HG03135 (cell line): ENCODE measurements at regions not wholly inside any gene's neighbourhood (a gene's known extent, or its start where the extent isn't known, plus 50 kb on each side); places are given as distances from the start of the nearest gene placed in this dataset.
"Not testable (repeated sequence)": the region's sequence is repeated elsewhere in the genome, so short reads cannot be mapped to it uniquely, and the experiment has no call there.

Experiments used
- ATAC-seq: cut with Tn5 transposase; IDR thresholded peaks from one replicate; pipeline ENCODE4 v1.9.1; 2021; ENCODE audit warnings: mild to moderate bottlenecking, moderate library complexity; ENCODE audit not compliant: unreplicated experiment

DNA sequence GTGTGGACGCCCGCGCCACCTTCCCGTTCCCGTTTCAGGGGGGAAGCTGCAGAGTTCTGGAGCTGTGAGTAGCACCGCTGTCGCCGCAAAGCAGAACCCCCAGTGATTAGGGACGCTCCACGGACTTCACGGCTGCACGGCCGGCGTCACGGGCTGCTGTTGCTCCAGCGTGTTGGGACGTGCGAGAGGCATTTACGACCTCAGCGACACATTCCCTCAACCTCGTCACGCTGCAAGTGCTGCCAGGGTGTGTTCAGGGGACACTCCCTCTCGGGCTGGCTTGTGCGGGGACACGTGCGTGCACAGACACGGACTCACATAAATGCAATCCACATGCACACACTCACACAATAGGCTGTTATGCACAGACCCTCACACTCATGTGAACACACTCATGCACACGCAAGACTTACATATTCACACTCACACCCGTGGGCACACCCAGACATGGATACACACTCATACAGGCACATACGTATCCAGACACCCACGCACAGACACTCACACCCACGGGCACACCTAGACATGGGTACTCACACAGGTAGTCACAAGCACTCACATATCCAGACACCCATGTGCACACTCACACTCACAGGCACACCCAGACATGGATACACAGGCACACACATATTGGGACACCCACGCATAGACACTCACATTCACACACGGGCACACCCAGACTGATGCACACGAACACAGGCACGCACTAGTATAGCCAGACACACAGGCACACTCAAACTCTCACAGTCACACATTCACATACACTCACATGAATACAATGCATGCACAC is 198.0 kb upstream of the ZNF469 start:
- not testable (repeated sequence) for ATAC-seq

GRCh38 chr16:88185406-88185805 is 197.4 kb upstream of the ZNF469 start:
- not testable (repeated sequence) for ATAC-seq

GRCh38 chr16:88185976-88186888 is 196.5 kb upstream of the ZNF469 start:
- ATAC-seq: not testable (repeated sequence)

DNA sequence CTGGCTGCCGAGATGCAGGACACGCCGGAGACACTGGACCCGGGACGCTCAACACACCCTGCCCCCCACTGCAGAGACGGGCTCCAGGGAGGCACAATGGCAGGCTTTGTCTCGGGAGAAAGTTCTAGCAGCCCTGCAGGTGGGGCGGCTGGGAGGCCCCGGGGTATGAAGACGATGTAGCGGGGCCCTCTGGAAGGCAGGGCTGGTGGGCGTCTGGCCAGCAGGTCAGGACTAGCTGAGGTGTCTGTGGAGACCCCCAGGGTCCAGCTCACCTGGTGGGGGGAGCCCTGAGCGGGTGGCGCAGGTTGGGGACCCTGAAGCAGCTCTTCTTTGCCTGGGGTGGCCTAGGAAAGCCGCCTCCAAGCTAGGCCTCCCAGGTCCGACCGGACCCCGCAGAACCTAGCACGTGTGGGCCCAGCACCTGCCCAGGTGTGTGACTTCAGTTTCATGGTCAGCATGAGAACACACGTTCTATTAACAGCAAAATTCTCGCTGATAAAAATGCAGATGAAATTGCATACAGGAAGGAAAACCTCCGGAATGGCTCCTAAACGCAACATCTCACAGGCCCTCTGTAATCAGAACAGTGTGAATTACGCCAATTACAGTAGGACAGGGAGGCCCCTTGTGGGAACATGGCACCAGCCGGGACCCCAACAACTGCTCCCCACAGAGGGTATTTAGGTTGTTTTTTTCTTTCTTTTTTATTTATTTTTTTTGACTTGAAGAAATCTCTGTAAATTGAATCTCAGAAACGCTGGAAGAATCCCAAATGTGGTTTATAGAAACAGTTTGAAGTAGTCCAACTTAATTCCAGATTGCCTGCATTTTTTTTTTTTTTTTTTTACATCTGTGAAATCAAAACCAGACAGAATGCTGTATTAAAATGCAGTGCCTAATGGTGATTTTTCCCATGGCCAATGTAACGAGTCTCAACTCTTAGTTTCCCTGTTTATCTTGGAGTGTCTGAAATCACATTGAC is 195.6 kb upstream of the ZNF469 start:
- ATAC-seq: not testable (repeated sequence)

DNA sequence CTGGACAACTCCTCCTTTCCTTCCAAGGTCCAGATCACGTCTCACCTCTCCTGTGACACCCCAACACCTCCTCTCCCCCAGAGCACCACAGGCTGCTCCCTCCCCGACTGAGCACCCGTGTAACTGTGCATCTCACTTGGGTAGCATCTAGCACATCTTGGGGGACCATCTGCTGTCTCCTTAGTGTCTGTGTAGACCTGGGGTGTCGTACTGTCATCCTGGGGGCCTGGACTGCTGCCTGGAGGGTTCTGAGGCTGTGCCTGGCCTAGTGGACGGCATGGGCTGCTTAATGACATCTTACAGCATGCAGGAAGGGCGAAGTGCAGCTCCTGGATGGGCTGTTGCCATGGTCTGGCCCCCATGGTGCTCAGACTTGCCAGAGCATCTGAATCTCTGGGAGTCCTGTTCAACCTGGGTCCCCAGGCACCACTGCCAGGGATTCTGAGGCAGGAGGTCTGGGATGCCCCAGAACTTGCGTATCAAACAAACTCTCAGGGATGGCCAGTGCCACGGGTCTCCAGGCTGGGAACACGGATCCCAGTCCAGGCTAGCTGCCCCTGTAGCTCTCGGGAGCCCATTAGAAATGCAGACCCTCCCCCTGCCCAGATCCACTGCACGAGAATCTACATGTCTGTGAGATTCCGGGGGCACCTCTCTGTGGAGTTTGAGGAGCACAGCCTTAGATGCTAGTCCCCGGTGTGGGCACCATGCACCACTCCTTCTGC is 194.4 kb upstream of the ZNF469 start:
- not testable (repeated sequence) for ATAC-seq

DNA sequence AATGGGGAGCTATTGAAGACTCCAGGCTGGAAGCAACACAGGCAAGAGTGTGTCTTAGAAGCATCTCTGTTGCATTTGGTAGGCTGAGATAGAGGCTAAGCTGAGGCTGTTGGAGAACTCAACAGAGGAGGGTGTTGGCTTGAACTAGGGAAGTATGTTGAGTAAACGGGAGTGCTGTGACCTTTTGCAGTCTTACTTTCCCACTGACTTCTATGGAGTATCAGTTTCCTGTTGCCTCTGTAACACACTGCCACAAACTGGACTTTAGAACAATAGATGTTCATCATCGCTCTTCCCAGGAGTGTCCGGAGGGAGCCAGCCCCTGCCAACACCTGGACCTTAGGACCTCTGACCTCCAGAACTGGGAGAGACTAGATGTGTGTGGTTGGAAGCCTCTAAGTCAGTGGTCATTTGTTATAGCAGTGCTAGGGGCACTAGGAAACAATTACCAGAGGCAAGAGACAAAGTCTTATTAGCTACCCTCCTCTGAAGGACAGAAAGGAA is 192.1 kb upstream of the ZNF469 start:
- ATAC-seq: not testable (repeated sequence)

GRCh38 chr16:88191168-88191567 is 191.6 kb upstream of the ZNF469 start:
- ATAC-seq: not testable (repeated sequence)

GRCh38 chr16:88192601-88193000 is 190.2 kb upstream of the ZNF469 start:
- no peak for ATAC-seq

- ATAC-seq: not testable (repeated sequence)
Measured at GRCh38 chr16:88193706-88194396, 188.9 kb upstream of the ZNF469 start.

DNA sequence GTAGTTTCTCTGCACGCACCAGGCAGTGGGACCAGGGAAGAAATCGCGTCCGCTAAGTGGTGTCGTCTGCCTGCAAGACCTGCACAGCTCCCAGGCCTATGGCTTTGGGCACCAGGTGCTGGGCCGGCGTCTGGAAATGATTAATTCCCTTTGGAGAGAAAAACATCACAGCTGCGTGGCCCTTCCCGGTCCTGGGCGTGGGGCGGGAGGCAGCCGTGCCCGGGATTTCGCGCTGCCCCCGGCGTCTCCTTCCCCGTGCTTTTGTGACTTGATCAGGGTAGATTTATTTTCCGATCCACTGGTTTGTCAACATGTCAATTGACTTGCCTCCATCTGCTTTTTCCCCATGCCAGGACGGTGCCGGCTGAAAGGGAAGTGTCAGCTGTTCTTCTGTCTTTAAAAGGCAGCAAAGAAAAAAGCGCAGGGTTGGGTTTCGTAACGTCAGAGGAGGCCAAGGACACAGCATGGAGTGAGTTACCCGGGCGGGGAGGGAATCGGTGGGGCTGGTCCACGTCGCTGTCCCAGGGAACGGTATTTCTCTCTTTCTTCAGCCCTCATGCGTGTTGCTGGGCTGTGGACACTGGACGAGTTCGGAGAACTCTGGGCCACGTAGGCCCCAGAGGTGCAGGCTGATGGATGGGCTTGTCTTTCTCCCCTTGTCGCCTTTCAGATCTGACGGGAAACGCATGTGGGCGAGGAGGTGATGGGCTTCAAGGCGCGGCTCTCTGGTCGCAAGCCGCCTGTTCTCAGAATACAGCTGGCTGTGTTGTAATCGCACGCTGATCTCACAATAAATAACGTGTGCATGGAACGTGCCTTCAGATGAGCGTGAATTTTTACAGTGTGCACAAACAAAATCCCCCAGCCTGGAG is 188.1 kb upstream of the ZNF469 start:
- no peak for ATAC-seq

GRCh38 chr16:88195269-88195705 is 187.5 kb upstream of the ZNF469 start:
- ATAC-seq: no peak

GRCh38 chr16:88195911-88196465 is 186.8 kb upstream of the ZNF469 start:
- no peak for ATAC-seq

DNA sequence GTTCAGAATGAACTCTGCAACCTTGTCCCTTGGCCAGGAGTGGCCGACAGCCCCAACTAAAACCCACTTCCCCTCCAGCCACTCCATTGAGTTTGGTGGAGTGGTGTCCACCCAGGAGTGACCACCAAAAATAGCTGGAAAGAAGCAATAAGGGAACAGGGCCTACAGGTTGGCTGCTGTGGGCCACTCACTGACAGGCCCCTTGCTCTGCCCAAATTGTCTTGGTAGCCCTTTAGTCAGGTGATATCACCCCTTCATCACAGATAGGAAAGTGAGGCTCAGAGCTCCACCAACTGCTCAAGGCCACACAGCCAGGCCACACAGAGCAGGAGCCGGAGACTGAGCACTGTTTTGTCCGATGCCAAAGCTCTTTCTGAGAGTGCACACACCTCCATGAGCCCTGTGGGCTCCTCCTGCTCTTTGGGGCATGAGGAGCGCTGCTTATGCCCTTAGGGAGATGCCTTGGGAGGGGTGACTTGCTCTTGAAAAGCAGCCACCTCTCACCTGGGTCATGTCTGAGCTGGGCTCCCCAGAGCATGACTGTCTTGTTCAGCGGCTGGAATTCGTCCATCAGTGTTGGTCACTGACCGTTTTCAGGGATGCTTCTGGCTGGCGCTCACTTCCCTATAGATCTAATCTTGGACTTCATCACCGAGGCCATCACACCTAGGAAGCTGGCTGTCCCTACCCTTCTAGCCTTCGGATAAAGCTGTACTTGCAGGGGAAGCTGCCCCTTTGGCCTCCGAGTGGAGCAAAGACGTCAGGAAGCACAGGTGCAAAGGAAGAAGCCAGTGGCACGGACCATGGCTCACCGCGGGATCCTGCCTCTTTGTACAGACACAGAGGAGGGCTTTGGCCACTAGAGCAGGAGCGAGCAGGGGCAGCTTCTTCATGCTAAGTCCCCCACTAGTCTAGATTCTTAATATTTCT is 186.0 kb upstream of the ZNF469 start:
- ATAC-seq: no peak

DNA sequence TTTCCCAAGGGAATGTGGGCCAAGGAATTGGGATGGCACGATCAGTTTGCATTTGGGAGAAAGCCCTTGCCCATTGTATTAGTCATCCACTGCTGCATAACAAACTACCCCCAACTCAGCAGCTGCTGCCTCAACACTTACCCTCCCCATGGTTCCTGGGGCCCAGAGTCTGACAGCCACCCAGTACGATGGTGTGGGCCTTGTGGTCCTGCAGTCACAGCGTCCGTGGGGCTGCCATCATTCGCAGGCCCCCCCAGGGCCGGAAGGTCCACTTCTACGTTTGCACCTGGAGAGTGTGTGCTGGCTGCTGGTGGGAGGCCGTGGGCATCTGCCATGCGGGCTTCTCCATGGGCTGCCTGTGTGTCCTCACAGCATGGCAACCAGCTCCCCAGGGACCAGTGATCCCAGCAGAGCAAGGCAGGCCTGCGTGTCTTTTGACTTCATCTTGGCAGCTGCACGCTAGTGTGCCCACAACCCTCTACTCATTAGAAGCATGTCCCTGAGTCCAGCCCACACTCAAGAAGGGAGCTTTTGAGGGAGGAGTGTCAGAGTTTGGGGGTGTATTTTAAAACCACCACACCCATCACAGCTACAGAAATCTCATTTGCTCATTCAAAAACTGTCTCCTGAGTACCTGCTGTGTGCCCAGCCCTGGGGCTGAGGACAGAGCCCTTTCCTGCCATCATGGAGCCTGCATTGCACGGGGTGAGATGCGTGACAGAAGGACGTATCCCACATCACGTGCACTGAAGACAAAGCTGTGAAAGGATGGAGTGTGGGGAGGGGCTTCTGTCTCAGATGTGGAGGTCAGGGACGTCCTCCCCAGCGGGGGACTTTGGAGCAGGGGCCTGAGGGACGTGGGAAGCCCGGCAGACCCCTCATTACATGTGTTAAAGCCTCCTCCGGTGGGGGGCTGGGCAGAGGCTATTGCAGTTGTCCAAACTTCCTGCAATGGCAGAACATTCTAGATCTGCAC is 185.0 kb upstream of the ZNF469 start:
- ATAC-seq: no peak

- not testable (repeated sequence) for ATAC-seq
Measured at GRCh38 chr16:88198457-88199295, 184.1 kb upstream of the ZNF469 start.
